Tibial nerve (tissue), 4 donors: ENCODE measurements at regions not wholly inside any gene's neighbourhood (a gene's known extent, or its start where the extent isn't known, plus 50 kb on each side); places are given as distances from the start of the nearest gene placed in this dataset.
"Not testable (repeated sequence)": the region's sequence is repeated elsewhere in the genome, so short reads cannot be mapped to it uniquely, and the experiment has no call there.

ENCODE experiments used
- DNase-seq, 2 donors: peaks; one replicate each; pipeline ENCODE4 v3.0.0-alpha.2; 2019; ENCODE audit warnings: low spot score in 2 of 2
- H3K27ac ChIP-seq, 4 donors: fragments of 200-600 bp; sonication (generic) in 3 of 4; one replicate each; pipeline ENCODE4 v1.5.1; 2017 to 2019; ENCODE audit warnings: mild to moderate bottlenecking in 1 of 4
- H3K27me3 ChIP-seq, 2 donors: fragments of 200-600 bp; sonication (generic) in 1 of 2; one replicate each; pipeline versions ENCODE4 v1.5.1 to v1.6.0; 2017 to 2019
- H3K36me3 ChIP-seq, 3 donors: fragments of 200-600 bp; sonication (generic); one replicate each; pipeline ENCODE4 v1.5.1; 2018 to 2019
- H3K4me1 ChIP-seq, 4 donors: fragments of 200-600 bp; sonication (generic) in 3 of 4; one replicate each; pipeline ENCODE4 v1.5.1; 2017 to 2019
- H3K4me3 ChIP-seq, 4 donors: fragments of 200-600 bp; sonication (generic) in 3 of 4; one replicate each; pipeline ENCODE4 v1.5.1; 2017 to 2019; ENCODE audit warnings: mild to moderate bottlenecking in 1 of 4, moderate library complexity in 1 of 4
- H3K9me3 ChIP-seq, 4 donors: fragments of 200-600 bp; sonication (generic) in 3 of 4; one replicate each; pipeline ENCODE4 v1.5.1; 2017 to 2019
- CTCF ChIP-seq, 5 experiments: fragments of 200-600 bp in 3 of 5; fragments of 450-650 bp in 2 of 5; sonication (generic) in 3 of 5; IDR thresholded peaks; one replicate each; pipeline ENCODE4 v1.5.1; 2016 to 2019; ENCODE audit warnings: antibody characterized with exemption in 5 of 5, mild to moderate bottlenecking in 3 of 5, moderate library complexity in 2 of 5
- EP300 ChIP-seq, 2 donors: sonication (generic); formaldehyde crosslinking; IDR thresholded peaks; one replicate each; pipeline ENCODE4 v1.6.1; 2017; ENCODE audit warnings: antibody characterized with exemption in 2 of 2, mild to moderate bottlenecking in 1 of 2
- POLR2A ChIP-seq, 2 donors: fragments of 450-650 bp; IDR thresholded peaks; one replicate each; pipeline ENCODE4 v1.6.1; 2017; ENCODE audit warnings: antibody characterized with exemption in 2 of 2, mild to moderate bottlenecking in 2 of 2, moderate library complexity in 2 of 2
- WGBS, 2 donors: methylation state at CpG; one replicate each; pipeline ENCODE4 v1.1.5; 2018; 5-methylcytosine and 5-hydroxymethylcytosine counted together

- Histone ChIP-seq H3K36me3 (no peaks in the 10 kb centered on the region), H3K27ac (peak overlapping the region in 3 of 4 donors; percentile 68 to 86 (median 69)), H3K4me1 (peaks cover 0 to 52% (median 22%) of the 10 kb centered on the region in 4 donors), H3K9me3 (no peaks in the 10 kb centered on the region), H3K27me3 (no peaks in the 10 kb centered on the region), H3K4me3 (no peak overlapping the region)
- TF ChIP-seq EP300 (IDR thresholded peaks at IDR 0.05) = no peak
- TF ChIP-seq POLR2A (IDR thresholded peaks at IDR 0.05) = no peak
- no peak for TF ChIP-seq CTCF (IDR thresholded peaks at IDR 0.05)
- 90 to 95% methylated on average over 6 of the region's 6 CpGs for WGBS, 2 donors
- no peak for DNase-seq
These were observed 174.0 kb downstream of the TOMM20 start for GRCh38 chr1:234954613-234955012.

- peak overlapping the region in 1 of 4 donors; percentile 86 for H3K27ac ChIP-seq
- H3K4me3 ChIP-seq = no peak overlapping the region
- H3K27me3 ChIP-seq = no peaks in the 10 kb centered on the region
- peaks cover 0 to 4% (median 0%) of the 10 kb centered on the region in 4 donors for H3K9me3 ChIP-seq
- WGBS, 2 donors = 83 to 86% methylated on average over 13 of the region's 13 CpGs
- TF ChIP-seq CTCF (IDR thresholded peaks at IDR 0.05) = no peak
- no peak for TF ChIP-seq EP300 (IDR thresholded peaks at IDR 0.05)
- TF ChIP-seq POLR2A (IDR thresholded peaks at IDR 0.05) = no peak
- no peak for DNase-seq
- H3K4me1 ChIP-seq = peaks cover 0 to 46% (median 22%) of the 10 kb centered on the region in 4 donors
- H3K36me3 ChIP-seq = no peaks in the 10 kb centered on the region
These were observed 174.8 kb downstream of the TOMM20 start for GRCh38 chr1:234953655-234954405.

GRCh38 chr1:234950598-234950997 lies 178.0 kb downstream of the TOMM20 start:
- Histone ChIP-seq H3K9me3 (peaks cover 0 to 4% (median 0%) of the 10 kb centered on the region in 4 donors), H3K4me1 (peaks cover 0 to 16% (median 13%) of the 10 kb centered on the region in 4 donors), H3K27ac (no peak overlapping the region), H3K4me3 (no peak overlapping the region), H3K27me3 (no peaks in the 10 kb centered on the region), H3K36me3 (no peaks in the 10 kb centered on the region)
- no peak for TF ChIP-seq CTCF (IDR thresholded peaks at IDR 0.05)
- no peak for TF ChIP-seq POLR2A (IDR thresholded peaks at IDR 0.05)
- no peak for TF ChIP-seq EP300 (IDR thresholded peaks at IDR 0.05)
- DNase-seq = no peak

GRCh38 chr1:234949528-234949927 lies 179.1 kb downstream of the TOMM20 start:
- H3K36me3 ChIP-seq, DNase-seq, H3K4me3 ChIP-seq, H3K4me1 ChIP-seq, H3K9me3 ChIP-seq, H3K27me3 ChIP-seq, H3K27ac ChIP-seq: not testable (repeated sequence)
- WGBS, 2 donors = 78 to 97% methylated on average over 6 of the region's 6 CpGs

GRCh38 chr1:234944439-234945344 lies 183.9 kb downstream of the TOMM20 start:
- no peak overlapping the region for H3K4me3 ChIP-seq
- H3K4me1 ChIP-seq = no peaks in the 10 kb centered on the region
- H3K9me3 ChIP-seq = peaks cover 0 to 4% (median 0%) of the 10 kb centered on the region in 4 donors
- H3K27ac ChIP-seq = no peak overlapping the region
- 63% methylated on average over 6 of the region's 6 CpGs for WGBS, 2 donors
- peak; percentile 23 to 39 for TF ChIP-seq EP300 (IDR thresholded peaks at IDR 0.05)
- no peak for TF ChIP-seq CTCF (IDR thresholded peaks at IDR 0.05)
- no peak for TF ChIP-seq POLR2A (IDR thresholded peaks at IDR 0.05)
- no peak for DNase-seq
- H3K27me3 ChIP-seq = no peaks in the 10 kb centered on the region
- no peaks in the 10 kb centered on the region for H3K36me3 ChIP-seq
